ENCODE measurements at regions not wholly inside any gene's neighbourhood (a gene's known extent, or its start where the extent isn't known, plus 50 kb on each side); places are given as distances from the start of the nearest gene placed in this dataset.

DNA sequence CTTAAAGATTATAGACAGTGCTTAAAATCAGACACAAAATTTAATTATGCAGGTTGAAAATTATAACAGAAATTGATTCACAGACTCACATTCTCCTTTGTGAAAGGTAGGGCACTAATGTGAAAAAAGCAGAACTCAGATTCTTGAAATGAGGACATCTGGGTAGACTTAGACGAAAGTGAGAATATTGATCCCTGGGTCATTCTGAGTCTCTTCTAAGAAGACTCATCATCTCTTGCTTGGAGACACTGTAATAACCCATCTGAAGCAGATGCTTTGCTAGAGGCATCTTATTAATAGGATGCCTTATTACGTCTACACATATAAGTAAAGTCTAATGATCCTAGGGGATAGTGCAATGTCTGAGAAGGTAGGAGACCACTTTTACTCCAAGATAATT, 274.4 kb downstream of the HINT1 start:
- Histone ChIP-seq H3K18ac (ENCODE audit: insufficient read length, low read depth, low read length) (no peak overlapping the region), H3K14ac (ENCODE audit: insufficient read depth, low read length) (no peak overlapping the region), H2BK5ac (ENCODE audit: insufficient read length, low read length) (no peak overlapping the region), H4K5ac (ENCODE audit: insufficient read length, low read depth, low read length) (no peak overlapping the region), H3K79me2 (ENCODE audit: insufficient read depth, low read length) (no peaks in the 10 kb centered on the region), H3K9ac (ENCODE audit: extremely low read depth, insufficient read length, low read length) (no peak overlapping the region), H2BK120ac (ENCODE audit: low read depth, low read length, poor library complexity, severe bottlenecking) (no peak overlapping the region), H3K23ac (ENCODE audit: insufficient read length, low read depth, low read length) (no peak overlapping the region), H3K4me1 (ENCODE audit: insufficient read depth, low read length) (no peaks in the 10 kb centered on the region), H3K23me2 (ENCODE audit: insufficient read length, low read depth, low read length, poor library complexity, severe bottlenecking) (no peaks in the 10 kb centered on the region), H3K56ac (ENCODE audit: insufficient read length, low read depth, low read length) (no peak overlapping the region), H3T11ph (ENCODE audit: low read length) (no peak overlapping the region), H3K79me1 (ENCODE audit: insufficient read depth, low read depth, low read length, poor library complexity, severe bottlenecking) (no peaks in the 10 kb centered on the region), H2BK20ac (ENCODE audit: low read depth, low read length, poor library complexity, severe bottlenecking) (no peak overlapping the region), H4K91ac (ENCODE audit: insufficient read length, low read depth, low read length) (no peak overlapping the region), H4K8ac (replicated peaks; ENCODE audit: insufficient read length, low read depth, low read length) (no peak overlapping the region), H2BK15ac (ENCODE audit: low read depth, low read length) (no peak overlapping the region), H3K4ac (ENCODE audit: low read depth, low read length) (no peak overlapping the region), H3K27me3 (ENCODE audit: insufficient read depth, low read length) (no peaks in the 10 kb centered on the region), H2AFZ (ENCODE audit: low read length) (no peak overlapping the region), H3K4me2 (ENCODE audit: insufficient read depth, insufficient read length, low read length) (no peak overlapping the region), H4K20me1 (ENCODE audit: control insufficient read depth, insufficient read depth, insufficient read length) (no peaks in the 10 kb centered on the region), H2AK5ac (ENCODE audit: insufficient read length, low read length) (no peak overlapping the region), H2BK12ac (ENCODE audit: insufficient read length, low read depth, low read length) (no peak overlapping the region), H3K9me3 (ENCODE audit: control insufficient read depth, low read depth, low read length) (no peaks in the 10 kb centered on the region), H3K27ac (ENCODE audit: insufficient read length, low read depth, low read length) (no peak overlapping the region)
- H3K27me3 Mint-ChIP-seq (ENCODE audit: low read depth) = peaks cover 1% of the 10 kb centered on the region
- DNase-seq = no peak
- peaks cover 5 to 6% of the 10 kb centered on the region in 2 experiments; a peak in 4 of 5 replicates for H3K9me3 Mint-ChIP-seq
- H3K4me1 Mint-ChIP-seq = peaks cover 0 to 3% of the 10 kb centered on the region in 2 experiments; a peak in 2 of 4 replicates
- no CpG with 5 or more reads among the region's 2 CpGs for WGBS (ENCODE audit: extremely low coverage, insufficient read length, low lambda C conversion rate)
- peaks cover 4% of the 10 kb centered on the region in 3 experiments; a peak in 6 of 7 replicates for H3K36me3 Mint-ChIP-seq (ENCODE audit: insufficient read depth in 1 of 3, low read depth in 3 of 3)
- TF ChIP-seq, protein P1, sequence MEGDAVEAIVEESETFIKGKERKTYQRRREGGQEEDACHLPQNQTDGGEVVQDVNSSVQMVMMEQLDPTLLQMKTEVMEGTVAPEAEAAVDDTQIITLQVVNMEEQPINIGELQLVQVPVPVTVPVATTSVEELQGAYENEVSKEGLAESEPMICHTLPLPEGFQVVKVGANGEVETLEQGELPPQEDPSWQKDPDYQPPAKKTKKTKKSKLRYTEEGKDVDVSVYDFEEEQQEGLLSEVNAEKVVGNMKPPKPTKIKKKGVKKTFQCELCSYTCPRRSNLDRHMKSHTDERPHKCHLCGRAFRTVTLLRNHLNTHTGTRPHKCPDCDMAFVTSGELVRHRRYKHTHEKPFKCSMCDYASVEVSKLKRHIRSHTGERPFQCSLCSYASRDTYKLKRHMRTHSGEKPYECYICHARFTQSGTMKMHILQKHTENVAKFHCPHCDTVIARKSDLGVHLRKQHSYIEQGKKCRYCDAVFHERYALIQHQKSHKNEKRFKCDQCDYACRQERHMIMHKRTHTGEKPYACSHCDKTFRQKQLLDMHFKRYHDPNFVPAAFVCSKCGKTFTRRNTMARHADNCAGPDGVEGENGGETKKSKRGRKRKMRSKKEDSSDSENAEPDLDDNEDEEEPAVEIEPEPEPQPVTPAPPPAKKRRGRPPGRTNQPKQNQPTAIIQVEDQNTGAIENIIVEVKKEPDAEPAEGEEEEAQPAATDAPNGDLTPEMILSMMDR (conservative IDR thresholded peaks at IDR 0.05) = no peak
- H3K27ac Mint-ChIP-seq = no peak overlapping the region
- H3K4me3 Mint-ChIP-seq = no peak overlapping the region
